SH-SY5Y (cell line): ENCODE measurements at regions not wholly inside any gene's neighbourhood (a gene's known extent, or its start where the extent isn't known, plus 50 kb on each side); places are given as distances from the start of the nearest gene placed in this dataset.

Experiments
- GATA2 ChIP-seq: IDR thresholded peaks from 2 replicates; pipeline ENCODE4 v1.6.1; 2011; ENCODE audit warnings: mild to moderate bottlenecking, low read depth, low read length
- GATA3 ChIP-seq: IDR thresholded peaks from 2 replicates; pipeline ENCODE4 v1.6.1; 2011; ENCODE audit warnings: low read depth, mild to moderate bottlenecking, low read length, moderate library complexity

DNA sequence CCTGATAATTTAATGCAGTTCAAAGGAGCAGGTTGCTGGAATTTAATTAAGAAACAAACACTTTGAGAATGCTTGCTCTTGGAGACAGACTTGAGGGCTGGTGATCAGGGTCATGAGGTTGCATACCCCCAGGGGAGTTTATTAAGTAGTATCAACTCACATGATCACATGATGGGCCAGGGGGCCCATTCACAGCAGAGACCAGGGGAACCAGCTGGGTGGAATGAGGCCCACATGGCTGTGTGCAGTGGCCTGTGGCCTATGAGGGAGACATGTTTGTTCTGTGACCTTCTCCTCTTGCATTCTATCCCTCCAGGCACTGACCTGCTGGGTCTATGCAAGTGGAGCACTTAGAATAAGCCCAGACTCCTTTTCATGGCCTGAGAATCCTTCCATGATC, 266.6 kb upstream of the PWP1 start:
- TF ChIP-seq GATA2 (no peak), GATA3 (no peak)

DNA sequence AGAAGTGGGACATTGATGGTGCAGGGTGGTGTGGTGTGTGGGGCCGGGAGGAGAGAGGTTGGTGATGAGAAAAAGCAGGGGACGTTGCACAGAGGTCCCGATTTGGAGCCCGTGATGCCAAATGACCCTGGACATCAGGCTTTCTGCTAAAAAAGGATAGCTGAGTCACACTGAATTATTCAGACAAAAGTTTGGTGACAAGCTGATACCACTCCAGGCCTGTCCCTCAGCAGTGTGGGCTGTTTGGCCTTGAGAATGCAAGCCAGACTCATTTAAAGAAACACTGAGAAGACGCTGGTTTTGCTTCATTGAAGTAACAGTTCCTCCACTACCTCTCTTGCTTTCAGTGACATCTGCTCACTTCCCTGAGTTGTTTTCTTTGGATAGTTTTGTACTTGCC, 262.1 kb upstream of the PWP1 start:
- no peak for TF ChIP-seq GATA2
- no peak for TF ChIP-seq GATA3

DNA sequence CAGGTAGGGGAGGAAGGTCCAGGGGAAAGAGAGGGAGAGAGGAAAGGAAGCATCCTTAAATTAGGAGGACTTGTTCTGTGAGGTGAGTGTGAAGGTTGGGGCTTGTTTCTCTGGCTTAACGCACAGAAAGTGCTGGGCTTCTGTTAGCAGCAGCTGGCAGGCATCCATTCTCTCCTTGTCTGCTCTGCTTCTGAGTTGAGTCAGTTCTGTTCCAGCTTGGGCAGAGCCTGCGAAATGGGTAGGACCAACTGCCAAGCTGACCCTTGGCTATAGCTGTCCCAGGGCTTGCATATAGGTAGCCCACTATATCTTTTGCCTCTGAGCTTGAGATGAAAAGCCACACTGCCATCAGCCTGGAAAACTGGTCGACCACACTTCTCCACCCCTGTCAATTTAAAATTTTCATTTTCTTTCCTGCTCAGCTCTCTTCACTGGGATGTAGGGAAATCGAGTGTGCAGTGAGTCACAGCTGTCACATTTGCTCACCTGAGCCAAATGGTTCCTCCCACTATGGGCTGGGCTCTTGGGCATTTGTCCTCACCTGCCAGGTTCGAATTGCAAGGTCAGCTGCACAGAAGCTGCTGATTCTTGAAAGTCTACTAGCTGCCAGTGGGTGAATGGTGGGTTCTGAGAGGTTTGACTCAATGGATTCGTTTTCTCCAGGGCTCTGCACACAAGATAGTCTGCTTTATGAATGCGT, 256.4 kb upstream of the PWP1 start:
- TF ChIP-seq GATA3: no peak
- no peak for TF ChIP-seq GATA2

DNA sequence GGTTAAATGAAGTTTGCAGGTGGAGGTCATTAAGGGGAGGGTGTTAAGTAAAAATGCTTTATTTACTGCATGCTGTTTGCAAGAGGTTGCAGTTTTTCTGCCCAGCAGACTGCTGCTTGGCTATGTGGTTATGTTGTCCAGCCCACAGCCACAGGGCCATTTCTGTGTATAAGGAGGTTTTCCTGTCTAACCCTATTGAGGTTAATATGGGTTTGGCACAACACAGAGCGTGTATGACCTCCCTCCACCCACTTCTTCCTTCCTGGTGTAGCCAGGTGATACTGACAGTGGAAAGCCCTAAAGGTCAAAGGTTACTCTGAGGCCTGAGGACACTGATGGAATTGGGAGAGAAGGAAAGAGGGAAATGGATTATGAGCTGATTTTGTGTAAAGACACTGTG, 253.7 kb upstream of the PWP1 start:
- no peak for TF ChIP-seq GATA2

DNA sequence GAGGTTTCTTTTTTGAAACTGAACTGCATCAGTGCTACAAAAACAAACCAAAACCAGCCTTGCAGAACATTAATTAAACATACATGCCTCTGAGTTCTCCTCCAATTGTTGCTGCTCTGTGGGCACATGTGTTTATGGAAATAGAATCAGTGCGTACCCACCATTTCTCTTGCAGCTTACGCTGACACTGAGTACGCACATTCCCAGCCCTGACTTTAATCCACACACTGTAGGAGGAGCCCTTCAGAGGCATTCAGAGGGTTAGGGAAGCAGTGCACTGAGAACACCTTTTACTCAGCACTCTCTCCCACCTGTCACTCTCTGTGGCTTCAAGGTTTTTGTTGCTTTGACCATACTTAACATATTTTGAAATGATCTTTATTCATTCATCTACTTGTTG, 250.5 kb upstream of the PWP1 start:
- TF ChIP-seq GATA2 (no peak), GATA3 (no peak)

DNA sequence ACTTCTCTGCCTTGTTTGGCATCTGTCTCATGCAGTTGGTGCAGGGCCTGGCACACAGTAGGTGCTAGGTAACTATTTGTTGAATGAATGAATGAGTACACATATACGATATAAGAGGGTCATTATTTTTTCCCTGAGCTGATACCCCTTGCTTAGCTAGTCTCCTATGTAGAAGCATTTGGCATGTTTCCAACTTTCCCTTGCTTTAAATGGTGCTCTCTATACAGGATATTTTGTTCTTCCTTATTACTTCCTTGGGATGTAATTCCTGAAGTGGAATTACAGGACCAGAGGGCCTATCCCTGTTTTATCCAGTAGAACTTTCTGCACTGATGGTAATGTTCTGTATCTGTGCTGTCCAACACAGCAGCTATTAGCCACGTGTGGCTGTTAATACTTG, 250.1 kb upstream of the PWP1 start:
- TF ChIP-seq GATA2 (no peak), GATA3 (no peak)

DNA sequence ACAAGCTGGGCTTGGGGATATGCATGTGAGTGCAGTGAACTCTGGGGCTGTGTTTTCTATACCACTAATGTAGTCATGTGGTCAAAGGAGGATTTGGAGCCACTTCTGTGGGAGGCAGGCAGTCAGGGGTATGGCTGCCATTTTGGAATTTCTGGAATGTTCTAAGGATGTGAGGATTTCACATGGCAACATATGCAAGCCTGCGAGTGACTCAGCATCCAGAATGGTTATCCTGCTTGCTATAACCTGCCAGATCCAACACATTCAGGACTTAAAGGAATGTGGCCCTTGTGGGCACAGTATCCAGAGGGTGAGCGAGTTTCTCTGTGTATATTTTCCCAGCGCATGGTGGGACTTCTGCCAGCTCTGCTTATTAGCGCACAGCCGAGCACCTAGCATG, 249.2 kb upstream of the PWP1 start:
- no peak for TF ChIP-seq GATA3
- no peak for TF ChIP-seq GATA2

DNA sequence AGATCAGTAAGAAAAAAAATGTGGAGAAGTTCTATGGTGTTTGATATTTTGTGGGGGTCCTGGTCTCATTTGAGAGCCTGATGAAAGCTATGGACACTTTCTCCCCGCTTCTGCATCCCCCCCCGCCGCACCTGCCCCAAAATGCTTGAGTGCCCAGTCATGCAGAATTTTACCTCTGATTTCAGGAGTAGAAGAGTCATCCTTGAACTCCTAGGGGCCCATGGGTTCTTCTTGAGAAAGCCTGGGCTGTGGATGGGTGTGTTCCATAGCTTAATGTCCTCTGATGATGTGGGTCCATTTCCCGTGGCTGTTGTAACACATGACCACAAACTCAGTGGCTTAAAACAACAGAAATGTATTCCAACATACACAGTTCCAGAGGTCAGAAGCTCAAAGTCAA, 248.8 kb upstream of the PWP1 start:
- no peak for TF ChIP-seq GATA2
- no peak for TF ChIP-seq GATA3

DNA sequence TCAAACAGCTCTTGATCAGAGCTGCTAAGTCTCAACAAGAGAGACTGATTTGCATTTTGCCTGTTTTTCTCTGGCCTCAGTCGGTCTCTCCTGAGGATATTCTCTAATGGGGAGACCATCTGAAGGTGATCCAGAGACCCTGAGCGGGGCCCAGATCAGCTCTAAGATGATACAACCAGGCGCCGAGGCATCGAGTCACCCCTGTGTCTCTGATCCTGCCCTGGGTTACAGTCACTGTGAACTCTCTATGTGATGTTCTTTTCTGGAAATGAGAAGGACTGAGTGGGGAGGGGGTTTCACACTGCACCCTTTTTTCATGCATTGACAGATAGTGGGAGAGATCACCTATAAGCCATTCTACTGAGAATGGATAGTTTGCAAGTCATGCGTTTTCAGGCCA, 247.6 kb upstream of the PWP1 start:
- TF ChIP-seq GATA3: no peak
- no peak for TF ChIP-seq GATA2

DNA sequence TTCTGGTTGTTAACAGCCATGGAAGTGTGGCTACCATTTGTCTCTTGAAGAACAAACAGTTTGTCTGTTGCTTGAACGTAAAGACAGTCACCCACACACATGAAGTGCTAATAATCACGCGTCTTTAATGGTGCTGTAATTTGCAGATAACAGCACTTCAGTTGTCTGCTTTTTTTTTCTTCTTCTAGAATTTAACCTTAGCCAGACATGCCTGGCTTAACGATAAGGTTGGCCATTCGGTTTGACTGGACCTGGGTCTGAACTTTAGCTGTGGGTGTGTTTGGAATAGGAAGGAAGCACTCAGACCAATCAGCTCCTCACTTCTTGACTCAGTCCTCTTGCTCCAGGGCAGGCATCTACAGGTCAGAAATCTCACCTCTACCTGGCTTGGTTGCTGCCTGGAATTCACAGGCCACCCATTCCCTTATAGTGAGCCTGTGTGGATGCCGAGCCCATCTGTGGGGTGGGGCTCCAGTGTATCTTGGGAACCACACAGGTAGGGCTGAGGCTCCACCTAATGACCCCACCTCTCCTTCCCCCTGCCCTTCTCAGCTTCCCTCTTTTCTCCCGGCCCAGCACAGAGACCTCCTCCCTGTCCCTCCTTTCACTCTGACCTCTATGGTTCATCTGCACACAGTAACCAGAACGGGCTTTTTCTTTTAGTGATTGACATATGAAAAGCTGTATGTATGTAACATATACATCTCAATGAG, 246.4 kb upstream of the PWP1 start:
- TF ChIP-seq GATA2 (no peak), GATA3 (no peak)

DNA sequence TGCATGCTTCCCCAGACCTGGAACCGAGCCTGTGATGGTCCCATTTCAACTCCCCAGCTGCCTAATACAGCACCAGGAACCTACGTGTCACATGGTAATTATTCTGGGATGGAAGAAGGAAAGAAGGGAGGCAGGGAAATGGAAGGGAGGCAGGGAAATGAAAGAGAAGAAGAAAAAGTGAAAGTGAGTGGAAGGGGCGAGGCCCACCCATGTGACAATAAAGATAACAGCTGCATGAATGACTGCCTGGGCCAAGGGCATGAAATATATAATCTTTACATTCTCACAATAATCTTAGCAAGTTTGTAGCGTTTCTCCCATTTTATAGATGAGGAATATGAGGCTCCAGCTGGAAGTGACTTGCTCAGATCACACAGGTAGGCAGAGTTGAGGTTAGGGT, 245.0 kb upstream of the PWP1 start:
- TF ChIP-seq GATA3 (no peak), GATA2 (no peak)

DNA sequence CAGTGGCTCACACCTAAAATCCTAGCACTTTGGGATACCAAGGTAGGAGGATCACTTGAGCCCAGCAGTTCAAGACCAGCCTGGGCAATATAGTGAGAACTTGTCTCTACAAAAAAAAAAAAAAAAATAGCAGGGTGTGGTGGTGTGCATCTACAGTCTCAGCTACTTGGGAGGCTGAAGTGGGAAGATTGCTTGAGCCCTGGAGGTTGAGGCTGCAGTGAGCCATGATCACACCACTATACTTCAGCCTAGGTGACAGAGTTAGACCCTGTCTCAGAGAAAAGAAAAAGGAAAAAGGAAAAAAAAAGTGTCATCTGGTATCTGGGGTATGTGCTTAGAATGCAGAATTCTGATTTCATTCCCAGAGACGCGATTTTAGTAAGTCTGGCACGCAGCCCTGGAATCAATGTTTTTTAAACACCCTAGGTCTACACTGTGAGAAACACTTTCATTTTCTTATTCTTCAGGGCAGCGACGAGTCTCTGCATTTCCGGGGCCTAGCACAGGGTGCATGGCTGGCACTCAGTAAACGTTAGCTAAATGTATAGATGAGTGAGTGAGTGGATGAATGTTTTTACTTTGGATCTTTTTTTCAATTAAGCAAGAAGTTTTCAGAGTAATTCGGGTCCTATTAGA, 243.8 kb upstream of the PWP1 start:
- TF ChIP-seq GATA3: no peak

DNA sequence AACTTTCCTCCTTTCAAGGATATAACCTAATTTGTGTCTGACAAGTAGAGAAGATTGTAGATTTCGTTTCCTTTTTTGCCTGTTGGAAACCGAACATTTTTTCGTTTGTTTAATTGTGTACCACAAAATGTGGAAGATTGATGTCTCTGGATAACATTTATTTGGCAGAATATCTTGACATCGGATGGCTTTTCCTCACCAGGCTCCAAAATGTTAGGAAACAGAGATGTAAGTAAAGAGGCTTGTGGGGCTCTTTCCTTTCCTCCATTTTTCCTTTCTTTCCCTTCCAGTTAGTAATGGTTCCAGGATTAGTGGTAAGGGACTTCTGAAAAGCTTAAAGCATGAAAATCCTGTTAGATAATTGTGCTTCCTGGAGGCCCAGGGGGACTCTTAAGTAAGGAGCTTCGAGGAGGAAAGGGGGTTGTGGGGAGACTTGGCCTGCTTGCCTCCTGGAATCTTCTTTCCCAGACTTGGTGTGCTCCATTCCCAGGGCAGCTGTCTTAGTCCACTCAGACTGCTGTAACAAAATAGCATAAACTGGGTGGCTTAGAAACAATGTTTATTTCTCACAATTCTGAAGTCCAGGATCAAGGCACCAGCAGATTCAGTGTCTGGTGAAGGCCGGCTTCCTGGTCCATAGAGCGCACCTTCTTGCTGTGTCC, 243.1 kb upstream of the PWP1 start:
- TF ChIP-seq GATA2: no peak
- no peak for TF ChIP-seq GATA3

DNA sequence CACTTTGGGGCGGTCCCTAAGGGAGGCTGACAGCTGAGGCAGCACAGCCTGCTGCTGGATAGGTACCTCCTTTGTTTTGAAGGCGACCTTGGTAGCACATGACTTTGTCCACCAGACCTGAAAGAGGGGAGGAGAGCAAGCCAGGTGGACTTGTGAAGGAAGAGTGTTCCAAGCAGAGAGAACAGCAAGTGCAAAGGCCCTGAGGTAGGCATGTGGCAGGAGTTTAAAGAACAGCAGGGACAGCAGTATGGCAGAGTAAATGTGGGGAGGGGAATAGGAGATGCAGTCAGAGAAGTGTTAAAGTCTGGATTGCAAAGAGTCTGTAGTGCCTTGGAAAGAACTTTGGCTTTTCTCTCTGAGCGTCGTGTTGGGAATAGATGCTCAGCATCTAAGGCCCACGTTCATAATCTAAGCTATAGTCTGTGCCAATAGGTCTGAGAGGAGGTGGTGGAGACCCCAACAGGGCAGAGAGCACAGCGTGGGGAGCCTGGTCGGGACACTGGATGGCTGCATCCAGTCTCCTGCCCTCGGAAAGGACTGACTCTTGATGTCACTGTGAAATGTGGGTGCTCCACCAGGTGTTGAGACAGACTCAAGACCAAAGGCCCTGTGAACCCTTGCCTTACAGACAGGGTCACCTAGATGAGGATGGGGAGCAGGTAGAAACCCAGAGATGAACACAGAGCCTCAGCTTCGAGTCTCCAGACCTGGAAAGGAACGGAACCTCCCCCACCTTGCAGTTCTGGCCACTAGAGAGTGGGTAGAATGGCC, 242.1 kb upstream of the PWP1 start:
- TF ChIP-seq GATA2 (no peak), GATA3 (no peak)
